Activated T-helper 2 cell treated with anti-CD3 and anti-CD28 coated beads, Interferon-gamma antibody, Interleukin-2, Interleukin-4, amounts not matched to agents 10 μg/mL and 5 μg/mL and 100 μg/mL, durations not matched to agents 14 hours and 24 hours and 36 hours (primary cell): ENCODE measurements at regions not wholly inside any gene's neighbourhood (a gene's known extent, or its start where the extent isn't known, plus 50 kb on each side); places are given as distances from the start of the nearest gene placed in this dataset.
"Not testable (repeated sequence)": the region's sequence is repeated elsewhere in the genome, so short reads cannot be mapped to it uniquely, and the experiment has no call there.

Experiments used
- DNase-seq: peaks from one replicate; pipeline ENCODE4 v3.0.0; 2021; ENCODE audit warnings: low spot score
- H3K27ac Mint-ChIP-seq: one replicate; pipeline ENCODE4 v1.8.0; 2021; ENCODE audit warnings: mixed read lengths
- H3K27me3 Mint-ChIP-seq: one replicate; pipeline ENCODE4 v1.8.0; 2021; ENCODE audit warnings: low read depth, mixed read lengths
- H3K36me3 Mint-ChIP-seq: one replicate; pipeline ENCODE4 v1.8.0; 2021; ENCODE audit warnings: low read depth, mixed read lengths
- H3K4me1 Mint-ChIP-seq: one replicate; pipeline ENCODE4 v1.8.0; 2021; ENCODE audit warnings: low read depth, mixed read lengths
- H3K4me3 Mint-ChIP-seq: one replicate; pipeline ENCODE4 v1.8.0; 2021; ENCODE audit warnings: low read depth, mild to moderate bottlenecking, moderate library complexity, mixed read lengths
- H3K9me3 Mint-ChIP-seq: one replicate; pipeline ENCODE4 v1.8.0; 2021; ENCODE audit warnings: mixed read lengths
- intact Hi-C: fragments of 100-400 bp; cut with micrococcal nuclease; formaldehyde crosslinking; loops from one replicate; pipeline ENCODE4 v1.15.1; 2023

GRCh38 chr13:31538067-31539042, 201.0 kb upstream of the RXFP2 start:
- Mint-ChIP-seq H3K9me3 (no peaks in the 10 kb centered on the region), H3K4me3 (no peak overlapping the region), H3K4me1 (no peaks in the 10 kb centered on the region), H3K27ac (no peak overlapping the region), H3K36me3 (no peaks in the 10 kb centered on the region), H3K27me3 (no peaks in the 10 kb centered on the region)
- intact Hi-C loops: no loop called here
- DNase-seq: no peak

GRCh38 chr13:31540281-31540680, 199.0 kb upstream of the RXFP2 start:
- Mint-ChIP-seq H3K9me3 (no peaks in the 10 kb centered on the region), H3K4me1 (no peaks in the 10 kb centered on the region), H3K27me3 (no peaks in the 10 kb centered on the region), H3K4me3 (no peak overlapping the region), H3K27ac (no peak overlapping the region), H3K36me3 (no peaks in the 10 kb centered on the region)
- no peak for DNase-seq
- intact Hi-C loops: no loop called here

GRCh38 chr13:31543190-31543589, 196.1 kb upstream of the RXFP2 start:
- DNase-seq: no peak
- Mint-ChIP-seq H3K27me3 (no peaks in the 10 kb centered on the region), H3K4me1 (no peaks in the 10 kb centered on the region), H3K4me3 (no peak overlapping the region), H3K27ac (no peak overlapping the region), H3K9me3 (no peaks in the 10 kb centered on the region), H3K36me3 (no peaks in the 10 kb centered on the region)
- intact Hi-C loops: no loop called here

- no peaks in the 10 kb centered on the region for H3K36me3 Mint-ChIP-seq
Observed at GRCh38 chr13:31545616-31546015, 193.7 kb upstream of the RXFP2 start.

GRCh38 chr13:31556376-31556775, 182.9 kb upstream of the RXFP2 start:
- H3K4me3 Mint-ChIP-seq: no peak overlapping the region
- intact Hi-C loops: no loop called here
- no peak for DNase-seq
- no peaks in the 10 kb centered on the region for H3K4me1 Mint-ChIP-seq
- H3K9me3 Mint-ChIP-seq: peaks cover 9% of the 10 kb centered on the region
- H3K27ac Mint-ChIP-seq: no peak overlapping the region
- no peaks in the 10 kb centered on the region for H3K27me3 Mint-ChIP-seq
- H3K36me3 Mint-ChIP-seq: no peaks in the 10 kb centered on the region

More at GRCh38 chr13:31545616-31546015, 193.7 kb upstream of the RXFP2 start:
- no peak for DNase-seq
- Mint-ChIP-seq H3K27me3 (no peaks in the 10 kb centered on the region), H3K4me1 (no peaks in the 10 kb centered on the region), H3K9me3 (no peaks in the 10 kb centered on the region), H3K27ac (no peak overlapping the region), H3K4me3 (no peak overlapping the region)
- intact Hi-C loops: no loop called here

- H3K9me3 Mint-ChIP-seq, H3K27ac Mint-ChIP-seq, intact Hi-C loops, H3K27me3 Mint-ChIP-seq, DNase-seq, H3K4me3 Mint-ChIP-seq, H3K4me1 Mint-ChIP-seq, H3K36me3 Mint-ChIP-seq: not testable (repeated sequence)
Observed at GRCh38 chr13:31584221-31584620, 155.1 kb upstream of the RXFP2 start.

- DNase-seq: no peak
- Mint-ChIP-seq H3K36me3 (no peaks in the 10 kb centered on the region), H3K27ac (no peak overlapping the region), H3K27me3 (no peaks in the 10 kb centered on the region), H3K9me3 (peaks cover 3% of the 10 kb centered on the region), H3K4me3 (no peak overlapping the region), H3K4me1 (no peaks in the 10 kb centered on the region)
- intact Hi-C loops: no loop called here
Observed at GRCh38 chr13:31587698-31588266, 151.5 kb upstream of the RXFP2 start.

GRCh38 chr13:31588316-31588715, 151.0 kb upstream of the RXFP2 start:
- no peaks in the 10 kb centered on the region for H3K36me3 Mint-ChIP-seq
- DNase-seq: no peak
- no peaks in the 10 kb centered on the region for H3K27me3 Mint-ChIP-seq
- intact Hi-C loops: no loop called here
- H3K9me3 Mint-ChIP-seq: peaks cover 3% of the 10 kb centered on the region
- H3K4me3 Mint-ChIP-seq: no peak overlapping the region
- H3K27ac Mint-ChIP-seq: no peak overlapping the region
- no peaks in the 10 kb centered on the region for H3K4me1 Mint-ChIP-seq

- Mint-ChIP-seq H3K27me3 (no peaks in the 10 kb centered on the region), H3K27ac (no peak overlapping the region), H3K4me3 (no peak overlapping the region), H3K4me1 (no peaks in the 10 kb centered on the region), H3K9me3 (peaks cover 3% of the 10 kb centered on the region), H3K36me3 (no peaks in the 10 kb centered on the region)
- intact Hi-C loops: no loop called here
- DNase-seq: no peak
Observed at GRCh38 chr13:31588893-31589292, 150.4 kb upstream of the RXFP2 start.

GRCh38 chr13:31591642-31592233, 147.6 kb upstream of the RXFP2 start:
- Mint-ChIP-seq H3K36me3 (no peaks in the 10 kb centered on the region), H3K9me3 (peaks cover 3% of the 10 kb centered on the region), H3K4me1 (no peaks in the 10 kb centered on the region), H3K27me3 (no peaks in the 10 kb centered on the region), H3K27ac (no peak overlapping the region), H3K4me3 (no peak overlapping the region)
- no peak for DNase-seq
- intact Hi-C loops: no loop called here

GRCh38 chr13:31594056-31594455, 145.3 kb upstream of the RXFP2 start:
- no peaks in the 10 kb centered on the region for H3K4me1 Mint-ChIP-seq
- no peak overlapping the region for H3K27ac Mint-ChIP-seq
- no peak overlapping the region for H3K4me3 Mint-ChIP-seq
- H3K36me3 Mint-ChIP-seq: no peaks in the 10 kb centered on the region
- H3K9me3 Mint-ChIP-seq: peaks cover 3% of the 10 kb centered on the region
- DNase-seq: no peak
- no peaks in the 10 kb centered on the region for H3K27me3 Mint-ChIP-seq
- intact Hi-C loops: no loop called here

GRCh38 chr13:31595563-31595962, 143.8 kb upstream of the RXFP2 start:
- H3K27ac Mint-ChIP-seq: no peak overlapping the region
- intact Hi-C loops: no loop called here
- peaks cover 3% of the 10 kb centered on the region for H3K9me3 Mint-ChIP-seq
- H3K4me1 Mint-ChIP-seq: no peaks in the 10 kb centered on the region
- no peak for DNase-seq
- H3K36me3 Mint-ChIP-seq: no peaks in the 10 kb centered on the region
- H3K4me3 Mint-ChIP-seq: no peak overlapping the region
- no peaks in the 10 kb centered on the region for H3K27me3 Mint-ChIP-seq

- no peak overlapping the region for H3K4me3 Mint-ChIP-seq
- H3K9me3 Mint-ChIP-seq: no peaks in the 10 kb centered on the region
- H3K27me3 Mint-ChIP-seq: no peaks in the 10 kb centered on the region
- intact Hi-C loops: no loop called here
- no peak for DNase-seq
- H3K36me3 Mint-ChIP-seq: no peaks in the 10 kb centered on the region
- H3K27ac Mint-ChIP-seq: no peak overlapping the region
- H3K4me1 Mint-ChIP-seq: no peaks in the 10 kb centered on the region
Observed at GRCh38 chr13:31598990-31599389, 140.3 kb upstream of the RXFP2 start.
